ENCODE measurements at regions not wholly inside any gene's neighbourhood (a gene's known extent, or its start where the extent isn't known, plus 50 kb on each side); places are given as distances from the start of the nearest gene placed in this dataset.
A peak's percentile ranks its signal among the peaks of the same experiment; 100 is the strongest.

- DNase-seq: no peak
Observed at GRCh38 chr5:155068616-155069100, 55.1 kb downstream of the KIF4B start.

GRCh38 chr5:155069961-155070360 lies 56.4 kb downstream of the KIF4B start:
- DNase-seq: no peak

GRCh38 chr5:155070781-155071180 lies 57.2 kb downstream of the KIF4B start:
- no peak for DNase-seq

- no peak for DNase-seq
Observed at GRCh38 chr5:155076379-155076778, 62.8 kb downstream of the KIF4B start.

- DNase-seq: no peak
Observed at GRCh38 chr5:155079698-155080097, 66.1 kb downstream of the KIF4B start.

GRCh38 chr5:155080721-155081120 lies 67.2 kb downstream of the KIF4B start:
- no peak for DNase-seq

GRCh38 chr5:155081618-155082017 lies 68.1 kb downstream of the KIF4B start:
- DNase-seq: no peak

- no peak for DNase-seq
Observed at GRCh38 chr5:155082401-155082800, 68.8 kb downstream of the KIF4B start.

- no peak for DNase-seq
Observed at GRCh38 chr5:155085282-155085989, 71.9 kb downstream of the KIF4B start.

GRCh38 chr5:155087036-155087435 lies 73.5 kb downstream of the KIF4B start:
- DNase-seq: no peak

- DNase-seq: no peak
Observed at GRCh38 chr5:155088811-155089210, 75.3 kb downstream of the KIF4B start.

- no peak for DNase-seq
Observed at GRCh38 chr5:155089643-155090042, 76.1 kb downstream of the KIF4B start.

GRCh38 chr5:155091063-155091648 lies 77.6 kb downstream of the KIF4B start:
- DNase-seq: peak; percentile 14

GRCh38 chr5:155091768-155092717 lies 78.5 kb downstream of the KIF4B start:
- no peak for DNase-seq

GRCh38 chr5:155094455-155094854 lies 80.9 kb downstream of the KIF4B start:
- no peak for DNase-seq

- no peak for DNase-seq
Observed at GRCh38 chr5:155097995-155098394, 84.4 kb downstream of the KIF4B start.

GRCh38 chr5:155098433-155098832 lies 84.9 kb downstream of the KIF4B start:
- no peak for DNase-seq

GRCh38 chr5:155101697-155102096 lies 88.1 kb downstream of the KIF4B start:
- no peak for DNase-seq

GRCh38 chr5:155103146-155103545 lies 89.6 kb downstream of the KIF4B start:
- no peak for DNase-seq

- no peak for DNase-seq
Observed at GRCh38 chr5:155104441-155104840, 90.9 kb downstream of the KIF4B start.

GRCh38 chr5:155106221-155106620 lies 92.7 kb downstream of the KIF4B start:
- DNase-seq: no peak

- no peak for DNase-seq
Observed at GRCh38 chr5:155113888-155114287, 100.3 kb downstream of the KIF4B start.

- no peak for DNase-seq
Observed at GRCh38 chr5:155114655-155115054, 101.1 kb downstream of the KIF4B start.
